ENCODE measurements at regions not wholly inside any gene's neighbourhood (a gene's known extent, or its start where the extent isn't known, plus 50 kb on each side); places are given as distances from the start of the nearest gene placed in this dataset.

DNA sequence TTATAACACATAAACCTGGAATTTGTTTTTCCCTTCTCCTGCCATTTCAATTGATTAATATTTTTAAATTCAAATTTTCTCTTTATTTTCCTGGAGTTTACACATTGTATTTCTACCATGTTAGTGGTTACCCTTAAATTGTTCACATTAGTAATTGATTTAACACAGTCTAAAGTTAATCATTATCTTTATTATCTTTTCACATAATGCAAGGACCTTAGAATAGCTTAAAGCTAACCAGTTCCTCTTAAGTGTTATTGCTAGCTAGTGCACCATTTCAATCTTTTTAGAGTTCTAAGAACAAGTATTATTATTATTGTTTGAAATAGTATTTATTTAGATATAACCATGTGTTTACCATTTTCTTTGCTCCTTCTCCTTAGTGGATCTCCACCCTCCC is 251.2 kb upstream of the FBXL7 start:
- TF ChIP-seq ZNF274 (IDR thresholded peaks at IDR 0.05; ENCODE audit: low read depth, low read length): no peak
- H3K4me3 ChIP-seq (ENCODE audit: low read length): no peak overlapping the region

DNA sequence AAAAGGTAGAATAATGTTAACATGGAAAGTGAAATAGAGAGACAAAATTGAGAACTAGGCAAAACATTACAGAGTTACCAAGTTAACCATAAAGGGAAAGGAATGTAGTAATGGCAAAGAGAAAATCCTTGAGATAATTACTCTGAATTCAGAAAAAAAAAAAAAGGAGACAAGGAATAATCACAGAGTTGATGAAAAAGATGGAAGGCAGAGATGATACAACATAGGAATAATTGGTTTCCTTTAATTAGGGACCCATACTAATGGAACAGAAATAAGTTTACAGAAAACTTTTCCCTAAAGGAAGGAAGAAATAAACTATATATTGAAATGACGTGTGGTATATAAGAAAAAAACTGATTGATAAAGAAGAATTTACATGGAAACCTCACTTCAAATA is 254.1 kb upstream of the FBXL7 start:
- TF ChIP-seq ZNF274 (IDR thresholded peaks at IDR 0.05; ENCODE audit: low read depth, low read length): no peak
- no peak overlapping the region for H3K4me3 ChIP-seq (ENCODE audit: low read length)

DNA sequence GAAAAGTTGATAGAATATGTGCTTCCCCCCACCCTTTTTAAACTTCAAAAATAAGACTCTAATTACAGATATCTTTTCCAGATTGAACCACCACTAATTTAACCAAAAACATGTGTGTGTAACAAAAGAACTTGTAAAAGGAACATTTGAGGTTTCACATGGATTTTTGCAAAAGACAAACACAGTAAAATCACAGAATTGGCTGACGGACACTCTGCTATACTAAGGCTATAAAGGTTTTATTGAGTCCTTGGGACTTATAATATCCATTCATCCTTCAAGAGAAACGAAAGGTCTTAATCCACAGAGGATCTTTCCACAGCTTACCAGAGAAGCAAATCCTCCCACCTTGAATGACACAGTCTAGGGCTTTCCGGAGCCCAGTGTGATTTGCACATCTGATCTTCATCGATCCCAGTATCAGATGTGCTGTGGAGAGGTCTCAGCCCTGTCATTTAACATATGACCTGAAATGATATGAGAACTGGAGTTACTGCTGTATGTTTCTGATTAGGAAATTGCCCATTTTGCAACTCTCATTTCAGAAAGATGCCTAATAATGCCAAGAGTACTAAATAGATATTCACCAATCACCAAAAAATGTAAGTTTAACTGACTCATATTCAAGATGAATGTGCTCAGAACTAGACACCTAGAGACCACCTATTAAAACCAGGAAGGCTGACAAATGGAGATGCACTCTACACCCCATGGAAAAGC is 256.5 kb upstream of the FBXL7 start:
- TF ChIP-seq ZNF274 (IDR thresholded peaks at IDR 0.05; ENCODE audit: low read depth, low read length): no peak
- H3K4me3 ChIP-seq (ENCODE audit: low read length): no peak overlapping the region

DNA sequence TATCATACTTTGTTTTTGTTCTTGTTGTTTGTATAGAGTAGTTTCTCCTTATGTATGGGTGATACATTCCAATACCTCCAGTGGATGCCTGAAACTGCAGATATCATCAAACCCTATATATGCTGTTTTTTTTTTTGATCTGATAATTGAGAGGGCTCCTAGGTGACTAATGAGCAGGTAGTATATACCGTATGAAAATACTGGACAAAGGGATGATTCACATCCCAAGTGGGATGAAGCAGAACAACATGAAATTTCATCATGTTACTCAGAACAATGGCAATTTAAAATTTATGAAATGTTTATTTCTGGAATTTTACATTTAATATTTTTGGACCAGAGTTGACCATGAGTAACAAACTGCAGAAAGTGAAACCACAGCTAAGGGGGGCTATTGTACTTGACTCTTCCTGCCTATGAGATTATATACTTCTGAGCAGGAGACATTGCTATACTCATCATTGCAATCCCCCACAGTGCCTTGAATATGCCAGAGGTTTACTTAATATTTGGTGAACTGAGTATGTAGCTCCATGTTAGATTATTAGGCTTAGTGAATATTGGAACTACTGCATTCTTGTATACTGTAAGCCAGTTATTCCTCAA is 258.7 kb upstream of the FBXL7 start:
- TF ChIP-seq ZNF274 (IDR thresholded peaks at IDR 0.05; ENCODE audit: low read depth, low read length): no peak
- H3K4me3 ChIP-seq (ENCODE audit: low read length): no peak overlapping the region

DNA sequence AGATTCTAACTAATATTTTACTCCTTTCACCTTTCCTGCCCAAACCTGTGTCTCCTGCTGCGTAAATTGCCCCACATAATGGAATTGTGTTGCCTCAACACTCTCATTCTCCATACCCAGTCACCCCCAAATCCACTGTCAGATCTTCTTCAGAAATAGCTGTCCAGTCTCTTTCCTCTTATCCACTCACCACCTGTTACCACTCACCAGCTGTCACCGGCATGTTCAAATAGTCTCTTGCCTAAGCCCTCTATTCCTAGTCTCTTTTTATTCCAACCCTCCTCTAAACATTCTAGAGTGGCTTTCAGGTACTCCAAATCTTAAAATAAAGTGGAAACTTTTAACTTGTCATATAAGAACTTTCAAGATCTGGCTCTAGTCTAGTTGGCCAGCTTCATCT is 262.0 kb upstream of the FBXL7 start:
- H3K4me3 ChIP-seq (ENCODE audit: low read length): no peak overlapping the region
- no peak for TF ChIP-seq ZNF274 (IDR thresholded peaks at IDR 0.05; ENCODE audit: low read depth, low read length)

DNA sequence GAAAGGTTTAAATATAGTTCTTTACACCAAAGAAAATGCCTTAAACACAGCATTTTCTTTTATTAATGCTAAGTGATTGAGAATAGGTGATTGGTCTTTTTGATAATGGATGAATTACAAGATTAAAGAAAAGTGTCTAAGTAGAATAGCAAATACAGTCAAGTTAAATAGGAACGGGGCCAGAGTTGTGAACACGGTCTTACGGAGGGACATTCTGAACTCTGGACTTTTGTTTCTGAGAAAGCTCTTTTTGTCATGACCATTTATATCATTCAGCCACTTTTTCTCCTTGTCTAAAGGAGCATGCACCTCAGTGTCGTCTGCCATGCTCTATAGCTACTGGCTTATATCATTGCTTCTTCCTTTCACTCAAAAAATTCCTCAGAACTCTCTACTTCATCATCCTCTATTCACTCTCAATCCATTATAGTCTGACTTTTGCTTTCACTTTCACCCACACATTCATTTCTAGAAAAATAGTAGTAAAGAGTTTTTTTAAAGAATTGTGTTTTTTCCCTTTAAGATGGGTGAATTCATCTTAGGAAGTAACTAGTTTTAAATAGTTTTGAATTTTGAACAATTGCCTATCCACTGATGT is 263.0 kb upstream of the FBXL7 start:
- no peak overlapping the region for H3K4me3 ChIP-seq (ENCODE audit: low read length)
- no peak for TF ChIP-seq ZNF274 (IDR thresholded peaks at IDR 0.05; ENCODE audit: low read depth, low read length)

DNA sequence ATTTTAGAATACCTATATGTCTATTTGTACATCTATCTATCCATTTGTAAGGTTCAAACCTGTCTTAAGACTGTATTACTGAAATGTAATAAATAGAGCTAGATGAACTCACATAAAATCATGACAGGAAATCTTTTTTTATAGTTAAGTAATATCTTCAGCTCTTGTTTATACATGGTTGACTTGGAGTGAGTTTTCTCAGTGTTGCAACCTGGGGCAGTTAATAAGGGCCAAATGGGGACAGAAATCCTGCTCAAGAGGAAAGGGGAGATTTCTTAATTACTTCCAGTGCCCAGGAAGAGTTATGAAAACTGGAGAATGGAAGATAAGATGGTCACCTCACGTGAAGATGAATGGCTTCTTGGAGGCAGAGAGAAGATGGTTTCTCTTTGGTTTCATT is 265.1 kb upstream of the FBXL7 start:
- no peak overlapping the region for H3K4me3 ChIP-seq (ENCODE audit: low read length)
- no peak for TF ChIP-seq ZNF274 (IDR thresholded peaks at IDR 0.05; ENCODE audit: low read depth, low read length)

DNA sequence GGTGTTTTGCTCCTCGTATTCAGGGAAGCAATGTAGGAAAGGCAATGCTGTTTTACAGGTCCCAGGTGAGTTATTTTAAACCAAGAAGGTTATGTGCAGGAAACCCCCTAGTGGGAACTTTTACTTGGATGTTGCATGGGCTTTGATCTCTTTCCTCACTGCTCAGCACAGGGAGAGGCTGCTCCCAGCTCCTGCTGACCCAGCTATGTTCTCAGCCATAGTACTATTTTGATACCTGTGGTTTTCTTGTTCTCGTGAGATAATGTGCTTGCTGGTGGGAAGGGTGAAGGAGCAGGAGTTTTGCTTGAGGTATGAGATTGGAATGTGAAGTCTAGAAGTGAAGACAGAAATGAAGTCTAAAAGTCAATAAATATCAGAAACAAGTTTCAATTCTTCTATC is 265.6 kb upstream of the FBXL7 start:
- no peak for TF ChIP-seq ZNF274 (IDR thresholded peaks at IDR 0.05; ENCODE audit: low read depth, low read length)
- no peak overlapping the region for H3K4me3 ChIP-seq (ENCODE audit: low read length)

DNA sequence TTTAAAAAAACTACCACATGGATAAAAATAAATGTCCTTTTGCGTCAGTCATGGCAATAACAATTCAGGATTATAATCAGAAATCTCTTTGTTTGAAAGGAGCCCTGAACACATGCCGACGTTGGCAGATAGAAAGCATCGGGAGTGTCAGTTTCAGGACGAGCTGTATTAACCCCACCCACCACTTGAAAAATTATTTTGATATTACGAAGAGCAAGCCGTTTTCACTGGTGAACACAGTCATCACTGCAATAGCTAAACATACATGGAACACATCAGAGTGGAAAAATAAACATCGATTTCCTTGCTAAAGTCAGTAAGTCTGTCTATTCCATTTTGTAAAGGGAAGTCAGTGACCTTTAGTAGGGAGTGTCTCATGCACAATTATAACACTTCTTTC is 266.4 kb upstream of the FBXL7 start:
- H3K4me3 ChIP-seq (ENCODE audit: low read length): no peak overlapping the region
- no peak for TF ChIP-seq ZNF274 (IDR thresholded peaks at IDR 0.05; ENCODE audit: low read depth, low read length)

DNA sequence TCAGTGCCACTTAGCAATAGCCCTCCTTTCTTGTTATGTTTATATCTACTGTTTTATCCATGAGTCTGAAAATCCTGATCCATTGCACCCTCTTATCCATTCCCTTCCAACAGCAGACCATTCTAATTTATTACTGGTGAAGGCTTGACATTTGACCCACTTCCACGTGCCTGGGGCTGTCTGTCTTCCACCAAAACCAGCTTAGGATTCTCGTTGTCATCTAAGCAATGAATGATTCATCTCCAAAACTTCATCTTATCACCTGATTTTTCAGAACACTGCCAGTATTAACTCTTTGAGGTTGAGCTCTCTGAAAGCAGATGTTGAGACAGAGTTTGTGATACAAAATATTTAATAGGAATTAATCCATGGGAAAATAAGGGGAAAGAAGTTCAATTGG is 277.8 kb upstream of the FBXL7 start:
- H3K4me3 ChIP-seq (ENCODE audit: low read length): no peak overlapping the region
- TF ChIP-seq ZNF274 (IDR thresholded peaks at IDR 0.05; ENCODE audit: low read depth, low read length): no peak

DNA sequence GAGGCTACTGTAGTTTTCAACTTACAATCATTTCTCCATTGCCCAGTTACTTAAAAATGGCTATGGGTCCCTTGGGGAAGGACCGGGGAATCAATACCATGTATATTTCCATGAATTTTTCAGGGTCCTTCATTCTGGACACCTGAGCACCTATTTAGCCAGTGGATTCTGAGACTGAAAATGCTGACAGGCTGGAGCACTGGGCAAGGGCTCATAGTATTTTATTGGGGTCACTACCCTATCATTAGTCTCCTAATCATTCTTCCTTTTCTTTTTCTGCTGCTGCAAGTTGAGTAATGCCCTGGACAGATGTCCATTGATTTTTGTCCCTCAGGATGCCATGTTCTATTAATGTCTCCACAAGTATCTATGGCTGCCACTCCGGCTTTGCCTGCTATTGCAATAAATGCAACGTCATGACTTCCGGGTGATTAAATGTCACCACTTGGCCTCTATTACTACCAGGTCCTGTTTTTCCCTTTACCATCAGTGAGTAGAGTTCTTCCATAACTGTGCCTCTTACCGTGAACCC is 279.3 kb upstream of the FBXL7 start:
- no peak overlapping the region for H3K4me3 ChIP-seq (ENCODE audit: low read length)
- no peak for TF ChIP-seq ZNF274 (IDR thresholded peaks at IDR 0.05; ENCODE audit: low read depth, low read length)

DNA sequence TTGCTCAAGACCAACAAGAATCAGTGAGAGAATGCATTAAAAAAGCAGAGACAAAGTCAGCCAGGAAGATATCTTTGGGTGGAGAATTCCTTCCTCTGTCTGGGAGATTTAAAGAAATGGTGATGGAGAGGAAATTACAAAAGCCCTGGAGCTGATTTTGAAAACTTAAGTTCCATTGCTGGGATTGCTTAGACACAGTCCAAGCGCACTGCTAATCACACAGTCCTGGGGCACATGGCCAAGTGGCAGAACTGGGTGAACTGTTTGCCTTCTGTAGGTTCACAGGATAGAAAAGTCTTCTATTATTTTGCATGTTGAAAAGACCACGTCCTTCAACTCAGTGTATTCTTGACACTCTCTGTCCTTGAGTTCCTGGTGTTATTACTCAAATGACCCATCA is 284.9 kb upstream of the FBXL7 start:
- H3K4me3 ChIP-seq (ENCODE audit: low read length): no peak overlapping the region
- TF ChIP-seq ZNF274 (IDR thresholded peaks at IDR 0.05; ENCODE audit: low read depth, low read length): no peak

DNA sequence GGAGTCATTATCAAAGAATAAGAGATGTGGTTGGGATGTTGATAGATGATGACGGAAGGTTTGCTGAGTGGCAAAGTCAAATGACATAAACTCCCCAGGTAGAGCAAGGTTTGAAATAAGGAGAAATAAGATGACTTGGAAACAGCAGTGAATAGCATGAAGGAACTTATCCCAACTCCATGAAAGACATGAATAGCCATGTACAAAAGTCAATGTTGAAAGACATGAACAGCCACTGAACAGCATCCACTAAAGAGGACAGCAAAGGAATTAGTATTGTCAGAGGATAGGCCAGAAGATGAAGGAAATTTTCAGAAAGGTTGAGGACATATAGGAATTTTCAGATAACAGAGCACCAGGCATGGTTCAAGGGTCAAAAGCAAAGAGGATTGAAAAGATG is 286.0 kb upstream of the FBXL7 start:
- no peak overlapping the region for H3K4me3 ChIP-seq (ENCODE audit: low read length)
- no peak for TF ChIP-seq ZNF274 (IDR thresholded peaks at IDR 0.05; ENCODE audit: low read depth, low read length)

DNA sequence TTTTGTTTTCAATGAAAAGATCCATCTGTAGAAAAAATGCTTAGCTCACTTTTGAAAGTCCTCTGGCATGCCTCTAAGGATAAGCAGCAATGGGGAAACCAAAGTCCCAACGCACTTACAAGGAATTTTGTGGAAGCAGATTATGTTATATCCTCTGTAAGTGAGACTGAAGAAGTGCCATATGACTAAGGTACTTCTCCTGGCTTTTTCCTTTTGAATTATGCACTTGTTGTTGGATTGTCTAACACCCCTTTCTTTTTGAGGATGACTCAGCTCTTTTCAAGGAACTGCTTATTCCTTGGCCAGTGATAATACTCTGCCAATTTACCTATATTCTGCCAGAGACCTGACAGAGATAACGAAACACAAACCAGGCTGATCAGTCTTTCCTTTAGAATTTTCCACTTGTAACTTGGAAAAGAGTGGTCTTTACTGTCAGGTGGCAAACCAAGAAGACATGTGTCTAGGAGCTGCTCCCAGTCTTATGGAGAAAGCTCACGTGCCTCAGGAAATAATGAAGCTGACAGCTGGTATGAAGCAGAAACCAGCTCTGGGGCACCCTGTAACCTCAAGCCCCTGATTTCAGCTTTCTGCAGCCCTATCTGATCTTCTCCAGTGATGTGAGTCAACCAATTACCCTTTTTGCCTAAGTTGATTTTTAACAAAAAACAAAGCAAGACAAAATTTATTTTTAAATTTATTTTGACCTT is 290.8 kb upstream of the FBXL7 start:
- no peak for TF ChIP-seq ZNF274 (IDR thresholded peaks at IDR 0.05; ENCODE audit: low read depth, low read length)

DNA sequence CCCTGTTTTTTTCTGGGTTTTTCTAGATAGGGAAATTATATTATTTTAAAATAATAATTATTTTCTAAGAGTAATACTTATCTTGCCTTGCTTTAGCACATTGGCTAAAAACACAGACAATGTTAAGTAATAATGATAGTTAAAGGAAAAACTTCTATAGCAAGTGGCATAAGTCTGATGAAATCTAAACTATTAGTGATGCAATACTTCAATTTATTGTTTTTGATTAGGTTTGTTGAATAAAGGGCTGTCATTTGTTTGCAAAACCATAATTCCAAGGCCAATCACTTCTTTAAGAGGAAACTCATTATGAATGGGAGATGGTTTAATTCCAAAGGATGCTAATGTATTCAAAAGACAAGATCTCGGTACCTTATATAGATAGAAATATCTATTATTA is 293.8 kb upstream of the FBXL7 start:
- no peak for TF ChIP-seq ZNF274 (IDR thresholded peaks at IDR 0.05; ENCODE audit: low read depth, low read length)

More for the DNA sequence above, 290.8 kb upstream of the FBXL7 start:
- no peak overlapping the region for H3K4me3 ChIP-seq (ENCODE audit: low read length)

More for the DNA sequence above, 293.8 kb upstream of the FBXL7 start:
- H3K4me3 ChIP-seq (ENCODE audit: low read length): no peak overlapping the region
